Adrenal gland (tissue), 9 donors: ENCODE measurements at regions not wholly inside any gene's neighbourhood (a gene's known extent, or its start where the extent isn't known, plus 50 kb on each side); places are given as distances from the start of the nearest gene placed in this dataset.

Source experiments
- DNase-seq, 7 donors: peaks; one replicate each; pipeline ENCODE4 v3.0.0-alpha.2; 2019 to 2020
- H3K27ac ChIP-seq, 5 donors: fragments of 200-600 bp; sonication (generic) in 4 of 5; 1 replicate in 3 of 5; 2 replicates in 2 of 5; pipeline versions ENCODE4 v1.5.1 to v1.8.0; 2016 to 2020; ENCODE audit warnings: mild to moderate bottlenecking in 1 of 5
- H3K27me3 ChIP-seq: fragments of 200-600 bp; 2 replicates; pipeline ENCODE4 v1.8.0; 2021
- H3K36me3 ChIP-seq, 2 donors: fragments of 200-600 bp; replicated peaks in 1 of 2; 1 replicate in 1 of 2; 2 replicates in 1 of 2; pipeline versions ENCODE4 v1.5.1 to v1.8.0; 2018 to 2022
- H3K4me1 ChIP-seq, 2 donors: fragments of 200-600 bp; replicated peaks in 1 of 2; 1 replicate in 1 of 2; 2 replicates in 1 of 2; pipeline versions ENCODE4 v1.5.1 to v1.8.0; 2018 to 2021
- H3K4me3 ChIP-seq, 4 donors: fragments of 200-600 bp; sonication (generic) in 3 of 4; one replicate each; pipeline ENCODE4 v1.5.1; 2016 to 2018
- H3K9me3 ChIP-seq, 3 donors: fragments of 200-600 bp; sonication (generic) in 1 of 3; replicated peaks in 1 of 3; 1 replicate in 2 of 3; 2 replicates in 1 of 3; pipeline versions ENCODE4 v1.5.1 to v1.8.0; 2016 to 2021
- POLR2A ChIP-seq, 2 donors: fragments of 450-650 bp; IDR thresholded peaks; one replicate each; pipeline ENCODE4 v1.6.1; 2017; ENCODE audit warnings: antibody characterized with exemption in 2 of 2, mild to moderate bottlenecking in 2 of 2, moderate library complexity in 1 of 2
- WGBS, 4 donors: extraction: QIAGEN DNeasy Blood & Tissue Kit in 2 of 4; methylation state at CpG; one replicate each; pipeline versions ENCODE4 v1.1.5 to v1.1.7; 2013 to 2017; 5-methylcytosine and 5-hydroxymethylcytosine counted together
- intact Hi-C, 2 donors: fragments of 100-400 bp; cut with DNase I; formaldehyde crosslinking; loops; one replicate each; pipeline versions ENCODE4 v1.14.1 to v1.15.0; 2022 to 2023
- TF ChIP-seq, protein P1 (sequence below), 6 experiments: fragments of 450-650 bp in 4 of 6; fragments of 200-600 bp in 2 of 6; sonication (generic) in 1 of 6; IDR thresholded peaks; 1 replicate in 5 of 6; 2 replicates in 1 of 6; pipeline versions ENCODE4 v1.5.1 to v1.8.0; 2016 to 2021; ENCODE audit warnings: antibody characterized with exemption in 6 of 6, mild to moderate bottlenecking in 2 of 6, moderate library complexity in 1 of 6
- donor health status: healthy with polysubstance abuse.
- donor health status: Bipolar disorder and iron deficiency.
- donor health status: DM: yes; HTN: yes; CAD: no.
- donor health status: DM: no; HTN: no; CAD: no.
- donor health status: DM: no; HTN: no; CAD: no.

- no peak for DNase-seq
- no peak overlapping the region for H3K4me3 ChIP-seq
- intact Hi-C loops, result no loop called here
- H3K4me1 ChIP-seq, result no peaks in the 10 kb centered on the region
- H3K27ac ChIP-seq, result no peak overlapping the region
- no peaks in the 10 kb centered on the region for H3K36me3 ChIP-seq
- H3K9me3 ChIP-seq, result no peaks in the 10 kb centered on the region
- no peaks in the 10 kb centered on the region for H3K27me3 ChIP-seq
- WGBS, 4 donors, result 69 to 80% (median 77%) methylated on average over 6 of the region's 6 CpGs
- TF ChIP-seq, protein P1, sequence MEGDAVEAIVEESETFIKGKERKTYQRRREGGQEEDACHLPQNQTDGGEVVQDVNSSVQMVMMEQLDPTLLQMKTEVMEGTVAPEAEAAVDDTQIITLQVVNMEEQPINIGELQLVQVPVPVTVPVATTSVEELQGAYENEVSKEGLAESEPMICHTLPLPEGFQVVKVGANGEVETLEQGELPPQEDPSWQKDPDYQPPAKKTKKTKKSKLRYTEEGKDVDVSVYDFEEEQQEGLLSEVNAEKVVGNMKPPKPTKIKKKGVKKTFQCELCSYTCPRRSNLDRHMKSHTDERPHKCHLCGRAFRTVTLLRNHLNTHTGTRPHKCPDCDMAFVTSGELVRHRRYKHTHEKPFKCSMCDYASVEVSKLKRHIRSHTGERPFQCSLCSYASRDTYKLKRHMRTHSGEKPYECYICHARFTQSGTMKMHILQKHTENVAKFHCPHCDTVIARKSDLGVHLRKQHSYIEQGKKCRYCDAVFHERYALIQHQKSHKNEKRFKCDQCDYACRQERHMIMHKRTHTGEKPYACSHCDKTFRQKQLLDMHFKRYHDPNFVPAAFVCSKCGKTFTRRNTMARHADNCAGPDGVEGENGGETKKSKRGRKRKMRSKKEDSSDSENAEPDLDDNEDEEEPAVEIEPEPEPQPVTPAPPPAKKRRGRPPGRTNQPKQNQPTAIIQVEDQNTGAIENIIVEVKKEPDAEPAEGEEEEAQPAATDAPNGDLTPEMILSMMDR (IDR thresholded peaks at IDR 0.05), result no peak
- TF ChIP-seq POLR2A (IDR thresholded peaks at IDR 0.05), result no peak
These were observed 118.0 kb upstream of the IRX2 start for GRCh38 chr5:2869471-2869870.

DNA sequence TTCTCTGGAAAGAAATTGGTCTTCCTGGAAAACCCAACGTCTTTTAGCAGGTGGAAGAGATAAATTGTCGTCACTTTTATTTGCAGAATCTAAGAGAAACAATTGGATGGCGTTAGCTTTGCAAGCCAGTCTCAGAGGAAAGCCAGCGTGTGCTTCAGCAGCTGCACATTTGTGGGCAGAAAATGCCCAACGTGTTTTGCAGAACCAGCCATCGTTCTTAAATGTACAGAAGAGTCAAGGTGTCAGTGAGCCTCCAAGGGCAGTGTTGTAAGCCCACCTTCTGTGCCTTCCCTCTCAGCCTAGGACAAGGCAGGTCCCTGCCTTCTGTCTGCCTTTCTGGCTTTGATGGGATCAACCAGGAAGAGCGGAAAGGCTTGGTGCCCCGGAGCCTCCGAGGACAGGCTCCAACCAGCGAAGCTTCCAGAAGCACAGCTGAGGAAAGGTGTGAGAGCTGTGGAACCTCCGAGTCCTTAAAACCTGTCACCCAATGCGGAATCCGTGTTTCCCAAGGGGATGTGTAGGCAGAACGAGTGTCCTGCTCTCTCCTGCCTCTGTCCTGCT is 116.0 kb upstream of the IRX2 start:
- intact Hi-C loops, result no loop called here
- Histone ChIP-seq H3K4me3 (no peak overlapping the region), H3K4me1 (no peaks in the 10 kb centered on the region), H3K36me3 (no peaks in the 10 kb centered on the region), H3K27ac (no peak overlapping the region), H3K9me3 (no peaks in the 10 kb centered on the region), H3K27me3 (no peaks in the 10 kb centered on the region)
- DNase-seq, result no peak
- 53 to 73% (median 65%) methylated on average over 11 to 14 of the region's 14 CpGs for WGBS, 4 donors
- no peak for TF ChIP-seq POLR2A (IDR thresholded peaks at IDR 0.05)
- TF ChIP-seq, protein P1 (IDR thresholded peaks at IDR 0.05), result no peak

DNA sequence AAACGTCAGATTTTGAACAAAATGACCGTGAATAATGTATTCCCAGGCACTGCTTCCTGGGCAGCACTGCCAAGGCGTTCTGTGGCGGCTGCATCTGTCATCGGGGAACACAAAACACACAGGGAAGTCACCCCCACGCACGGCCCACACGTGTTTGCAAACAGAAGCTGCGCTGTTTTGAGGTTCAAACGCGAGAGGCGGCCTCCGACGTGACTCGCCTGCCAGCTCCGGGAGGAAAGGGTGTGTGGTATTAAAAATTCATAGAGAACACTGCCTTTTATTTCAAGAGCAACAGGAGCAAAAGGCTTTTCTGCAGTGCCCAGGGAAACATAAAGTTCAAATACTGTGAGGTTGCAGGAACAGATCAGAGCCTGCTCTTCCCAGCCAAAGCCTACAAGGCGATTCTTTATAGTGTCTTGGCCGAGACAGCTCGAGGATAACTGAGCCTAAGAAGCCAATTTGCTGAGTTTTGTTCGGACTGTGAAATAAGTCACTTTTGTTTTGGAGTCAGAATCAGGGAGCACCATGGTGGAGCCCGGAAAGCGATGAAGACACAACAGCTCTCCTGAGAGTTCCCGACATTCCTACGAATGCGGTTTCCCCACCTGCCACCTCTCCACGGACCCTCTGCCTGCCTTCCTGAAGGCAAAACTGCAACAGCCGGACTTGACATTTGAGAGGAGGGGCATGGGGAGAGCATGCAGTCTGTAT is 115.3 kb upstream of the IRX2 start:
- H3K27ac ChIP-seq, result no peak overlapping the region
- H3K27me3 ChIP-seq, result no peaks in the 10 kb centered on the region
- H3K4me1 ChIP-seq, result no peaks in the 10 kb centered on the region
- TF ChIP-seq, protein P1 (IDR thresholded peaks at IDR 0.05), result no peak
- no peak for TF ChIP-seq POLR2A (IDR thresholded peaks at IDR 0.05)
- DNase-seq, result no peak
- WGBS, 4 donors, result 72 to 82% (median 77%) methylated on average over 27 of the region's 27 CpGs
- intact Hi-C loops, result no loop called here
- no peaks in the 10 kb centered on the region for H3K36me3 ChIP-seq
- H3K4me3 ChIP-seq, result no peak overlapping the region
- no peaks in the 10 kb centered on the region for H3K9me3 ChIP-seq

- Histone ChIP-seq H3K36me3 (no peaks in the 10 kb centered on the region), H3K9me3 (no peaks in the 10 kb centered on the region), H3K27ac (no peak overlapping the region), H3K27me3 (no peaks in the 10 kb centered on the region), H3K4me3 (no peak overlapping the region), H3K4me1 (no peaks in the 10 kb centered on the region)
- no peak for DNase-seq
- 69 to 85% (median 76%) methylated on average over 12 of the region's 12 CpGs for WGBS, 4 donors
- intact Hi-C loops, result no loop called here
- TF ChIP-seq POLR2A (IDR thresholded peaks at IDR 0.05), result no peak
- TF ChIP-seq, protein P1 (IDR thresholded peaks at IDR 0.05), result no peak
These were observed 114.4 kb upstream of the IRX2 start for GRCh38 chr5:2865856-2866255.
